OCI-LY1 (cell line): ENCODE measurements at regions not wholly inside any gene's neighbourhood (a gene's known extent, or its start where the extent isn't known, plus 50 kb on each side); places are given as distances from the start of the nearest gene placed in this dataset.
A peak's percentile ranks its signal among the peaks of the same experiment; 100 is the strongest.

Experiments
- H2AFZ ChIP-seq: fragments of 200-600 bp; sonication (generic), shearing (Covaris generic); 2 replicates; pipeline ENCODE4 v1.6.0; 2014; ENCODE audit warnings: antibody characterized with exemption, mild to moderate bottlenecking, low read length
- H3F3A ChIP-seq: fragments of 200-600 bp; sonication (generic), shearing (Covaris generic); 2 replicates; pipeline ENCODE4 v1.6.0; 2014; ENCODE audit warnings: mild to moderate bottlenecking, antibody characterized with exemption, low read length, moderate library complexity; ENCODE audit not compliant: insufficient read depth
- H3K27ac ChIP-seq: fragments of 200-600 bp; sonication (generic); 2 replicates; pipeline ENCODE4 v1.5.1; 2014; ENCODE audit warnings: low read length, mixed run types, mild to moderate bottlenecking, low read depth; ENCODE audit not compliant: poor library complexity, severe bottlenecking
- H3K27me3 ChIP-seq: fragments of 200-600 bp; sonication (generic); 2 replicates; pipeline ENCODE4 v1.6.0; 2014; ENCODE audit warnings: antibody characterized with exemption, mild to moderate bottlenecking, low read length, moderate library complexity; ENCODE audit not compliant: insufficient read depth
- H3K36me3 ChIP-seq: fragments of 200-600 bp; sonication (generic); 2 replicates; pipeline ENCODE4 v1.6.1; 2014; ENCODE audit warnings: mild to moderate bottlenecking, antibody characterized with exemption, low read length, moderate library complexity, mixed read lengths; ENCODE audit not compliant: insufficient read depth
- H3K4me1 ChIP-seq: fragments of 200-600 bp; sonication (generic); 2 replicates; pipeline ENCODE4 v1.5.1; 2014; ENCODE audit warnings: mild to moderate bottlenecking, low read length, moderate library complexity; ENCODE audit not compliant: insufficient read depth, severe bottlenecking
- H3K4me2 ChIP-seq: fragments of 200-600 bp; sonication (generic), shearing (Covaris generic); 2 replicates; pipeline ENCODE4 v1.6.1; 2014; ENCODE audit warnings: low read length
- H3K4me3 ChIP-seq: fragments of 200-600 bp; sonication (generic); 2 replicates; pipeline ENCODE4 v1.5.1; 2014; ENCODE audit warnings: low read length, low read depth, mild to moderate bottlenecking, mixed read lengths; ENCODE audit not compliant: poor library complexity, severe bottlenecking
- H3K79me2 ChIP-seq: fragments of 200-600 bp; shearing (Covaris generic); 2 replicates; pipeline ENCODE4 v1.6.1; 2016; ENCODE audit warnings: mixed run types, low read length, mixed read lengths; ENCODE audit not compliant: insufficient read depth
- H3K9ac ChIP-seq: fragments of 200-600 bp; sonication (generic), shearing (Covaris generic); 2 replicates; pipeline ENCODE4 v1.6.1; 2014; ENCODE audit warnings: mild to moderate bottlenecking, low read length, mixed read lengths
- H3K9me2 ChIP-seq: fragments of 200-600 bp; sonication (generic), shearing (Covaris generic); 2 replicates; pipeline ENCODE4 v1.6.1; 2014; ENCODE audit warnings: low read depth, mild to moderate bottlenecking, low read length, mixed read lengths
- H3K9me3 ChIP-seq: fragments of 200-600 bp; shearing (Covaris generic); 2 replicates; pipeline ENCODE4 v1.6.1; 2014; ENCODE audit warnings: low read length, mixed read lengths
- H4K20me1 ChIP-seq: fragments of 200-600 bp; sonication (generic), shearing (Covaris generic); 2 replicates; pipeline ENCODE4 v1.6.0; 2016; ENCODE audit warnings: mild to moderate bottlenecking, low read length; ENCODE audit not compliant: insufficient read depth
- CTCF ChIP-seq: fragments of 200-600 bp; sonication (generic), shearing (Covaris generic); IDR thresholded peaks from 2 replicates; pipeline ENCODE4 v1.5.1; 2017; ENCODE audit warnings: mild to moderate bottlenecking, antibody characterized with exemption, low read length, moderate library complexity, mixed read lengths
- EZH2 ChIP-seq: fragments of 200-600 bp; sonication (generic), shearing (Covaris generic); IDR thresholded peaks from 2 replicates; pipeline ENCODE4 v1.8.0; 2017; ENCODE audit warnings: borderline replicate concordance, mixed run types, mild to moderate bottlenecking, antibody characterized with exemption, low read length, moderate library complexity, mixed read lengths

- H3K9me2 ChIP-seq = no peaks in the 10 kb centered on the region
- no peaks in the 10 kb centered on the region for H3K4me1 ChIP-seq
- TF ChIP-seq CTCF (peak; percentile 64), EZH2 (no peak)
- H3K27me3 ChIP-seq = no peaks in the 10 kb centered on the region
- H3K36me3 ChIP-seq = no peaks in the 10 kb centered on the region
- no peak overlapping the region for H3K27ac ChIP-seq
- H2AFZ ChIP-seq = no peak overlapping the region
- H3K4me2 ChIP-seq = no peak overlapping the region
- no peak overlapping the region for H3K9ac ChIP-seq
- no peaks in the 10 kb centered on the region for H3K9me3 ChIP-seq
- H3F3A ChIP-seq = no peaks in the 10 kb centered on the region
- H3K79me2 ChIP-seq = no peaks in the 10 kb centered on the region
- H4K20me1 ChIP-seq = no peaks in the 10 kb centered on the region
- H3K4me3 ChIP-seq = no peak overlapping the region
These were observed 207.9 kb upstream of the C1orf87 start for GRCh38 chr1:60281360-60281932.

- Histone ChIP-seq H3K4me2 (no peak overlapping the region), H3K79me2 (no peaks in the 10 kb centered on the region), H3K36me3 (no peaks in the 10 kb centered on the region), H2AFZ (no peak overlapping the region), H3K27ac (no peak overlapping the region), H3F3A (no peaks in the 10 kb centered on the region), H3K9me2 (no peaks in the 10 kb centered on the region), H3K27me3 (no peaks in the 10 kb centered on the region), H3K9ac (no peak overlapping the region), H3K9me3 (no peaks in the 10 kb centered on the region), H3K4me3 (no peak overlapping the region), H4K20me1 (no peaks in the 10 kb centered on the region), H3K4me1 (no peaks in the 10 kb centered on the region)
- TF ChIP-seq EZH2 (no peak), CTCF (no peak)
These were observed 207.2 kb upstream of the C1orf87 start for GRCh38 chr1:60280819-60281218.

- H2AFZ ChIP-seq = no peak overlapping the region
- no peak for TF ChIP-seq CTCF
- no peak for TF ChIP-seq EZH2
These were observed 206.7 kb upstream of the C1orf87 start for GRCh38 chr1:60280256-60280655.

More at GRCh38 chr1:60280256-60280655, 206.7 kb upstream of the C1orf87 start:
- Histone ChIP-seq H3K27ac (no peak overlapping the region), H3K79me2 (no peaks in the 10 kb centered on the region), H3K9me2 (no peaks in the 10 kb centered on the region), H3K9me3 (no peaks in the 10 kb centered on the region), H3K4me2 (no peak overlapping the region), H3K27me3 (no peaks in the 10 kb centered on the region), H3K4me1 (no peaks in the 10 kb centered on the region), H3K4me3 (no peak overlapping the region), H3F3A (no peaks in the 10 kb centered on the region), H3K9ac (no peak overlapping the region), H4K20me1 (no peaks in the 10 kb centered on the region), H3K36me3 (no peaks in the 10 kb centered on the region)
